ENCODE measurements at regions not wholly inside any gene's neighbourhood (a gene's known extent, or its start where the extent isn't known, plus 50 kb on each side); places are given as distances from the start of the nearest gene placed in this dataset.
"Not testable (repeated sequence)": the region's sequence is repeated elsewhere in the genome, so short reads cannot be mapped to it uniquely, and the experiment has no call there.

- DNase-seq (ENCODE audit: low spot score): no peak
Observed at GRCh38 chr5:125848751-125849150, 574.5 kb upstream of the GRAMD2B start.

- no peak for DNase-seq (ENCODE audit: low spot score)
Observed at GRCh38 chr5:125856949-125857348, 566.3 kb upstream of the GRAMD2B start.

GRCh38 chr5:125863579-125863978 lies 559.6 kb upstream of the GRAMD2B start:
- DNase-seq (ENCODE audit: low spot score): no peak

- no peak for DNase-seq (ENCODE audit: low spot score)
Observed at GRCh38 chr5:125865166-125865815, 557.9 kb upstream of the GRAMD2B start.

- no peak for DNase-seq (ENCODE audit: low spot score)
Observed at GRCh38 chr5:125868036-125868435, 555.2 kb upstream of the GRAMD2B start.

- DNase-seq (ENCODE audit: low spot score): peak; percentile 28
Observed at GRCh38 chr5:125870256-125870655, 553.0 kb upstream of the GRAMD2B start.

GRCh38 chr5:125874057-125874456 lies 549.2 kb upstream of the GRAMD2B start:
- DNase-seq (ENCODE audit: low spot score): no peak

- no peak for DNase-seq (ENCODE audit: low spot score)
Observed at GRCh38 chr5:125874717-125875116, 548.5 kb upstream of the GRAMD2B start.

- no peak for DNase-seq (ENCODE audit: low spot score)
Observed at GRCh38 chr5:125877248-125877647, 546.0 kb upstream of the GRAMD2B start.

- no peak for DNase-seq (ENCODE audit: low spot score)
Observed at GRCh38 chr5:125882061-125882460, 541.1 kb upstream of the GRAMD2B start.

- no peak for DNase-seq (ENCODE audit: low spot score)
Observed at GRCh38 chr5:125883223-125883622, 540.0 kb upstream of the GRAMD2B start.

- no peak for DNase-seq (ENCODE audit: low spot score)
Observed at GRCh38 chr5:125888358-125888757, 534.9 kb upstream of the GRAMD2B start.

GRCh38 chr5:125890511-125890931 lies 532.7 kb upstream of the GRAMD2B start:
- no peak for DNase-seq (ENCODE audit: low spot score)

- DNase-seq (ENCODE audit: low spot score): no peak
Observed at GRCh38 chr5:125891061-125891725, 532.0 kb upstream of the GRAMD2B start.

GRCh38 chr5:125894383-125894782 lies 528.8 kb upstream of the GRAMD2B start:
- no peak for DNase-seq (ENCODE audit: low spot score)

- DNase-seq (ENCODE audit: low spot score): no peak
Observed at GRCh38 chr5:125896368-125896767, 526.8 kb upstream of the GRAMD2B start.

- no peak for DNase-seq (ENCODE audit: low spot score)
Observed at GRCh38 chr5:125897089-125897488, 526.1 kb upstream of the GRAMD2B start.

- no peak for DNase-seq (ENCODE audit: low spot score)
Observed at GRCh38 chr5:125898851-125899405, 524.3 kb upstream of the GRAMD2B start.

- DNase-seq (ENCODE audit: low spot score): no peak
Observed at GRCh38 chr5:125912028-125912427, 511.2 kb upstream of the GRAMD2B start.

- DNase-seq (ENCODE audit: low spot score): no peak
Observed at GRCh38 chr5:125913200-125913599, 510.0 kb upstream of the GRAMD2B start.

GRCh38 chr5:125914471-125914870 lies 508.7 kb upstream of the GRAMD2B start:
- DNase-seq (ENCODE audit: low spot score): no peak

- not testable (repeated sequence) for DNase-seq (ENCODE audit: low spot score)
Observed at GRCh38 chr5:125923958-125924357, 499.3 kb upstream of the GRAMD2B start.

GRCh38 chr5:125926172-125926571 lies 497.0 kb upstream of the GRAMD2B start:
- DNase-seq (ENCODE audit: low spot score): no peak

- DNase-seq (ENCODE audit: low spot score): no peak
Observed at GRCh38 chr5:125928663-125929062, 494.5 kb upstream of the GRAMD2B start.
